ENCODE measurements at regions not wholly inside any gene's neighbourhood (a gene's known extent, or its start where the extent isn't known, plus 50 kb on each side); places are given as distances from the start of the nearest gene placed in this dataset.

DNA sequence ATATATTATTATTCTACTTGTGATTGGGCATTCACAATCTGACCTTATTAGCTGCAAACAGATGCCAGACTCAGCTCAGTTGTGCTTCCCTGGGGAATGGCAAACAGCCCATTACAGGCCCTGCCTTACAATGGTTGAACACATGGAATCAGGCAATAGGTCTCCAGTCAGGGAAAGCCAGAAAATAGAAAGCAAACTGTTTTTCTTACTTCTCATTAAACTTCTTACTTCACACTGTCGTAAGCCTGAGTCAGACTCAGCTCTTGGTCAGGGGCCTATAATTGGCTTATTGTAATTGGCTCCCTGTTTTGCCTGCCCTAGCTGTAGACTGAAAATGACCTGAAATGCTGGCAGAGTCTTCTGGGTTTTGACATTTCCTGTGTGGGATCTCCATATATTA, 77.0 kb upstream of the CA10 start:
- Histone ChIP-seq H3K36me3 (ENCODE audit: control insufficient read depth, insufficient read depth, low read length) (no peaks in the 10 kb centered on the region), H3K4me3 (ENCODE audit: low read depth, low read length) (no peak overlapping the region), H3K27me3 (ENCODE audit: control insufficient read depth, insufficient read depth, low read length) (no peaks in the 10 kb centered on the region), H3K27ac (ENCODE audit: insufficient read depth, low read length, poor library complexity, severe bottlenecking) (no peak overlapping the region), H3K4me1 (ENCODE audit: control insufficient read depth, insufficient read depth, low read length, poor library complexity, severe bottlenecking) (no peaks in the 10 kb centered on the region), H3K9me3 (ENCODE audit: control insufficient read depth in 2 of 2, low read length in 2 of 2) (no peaks in the 10 kb centered on the region)
- ATAC-seq (ENCODE audit: low read depth in 2 of 2) (no peak), DNase-seq (no peak)
- no peaks in the 10 kb centered on the region for H3K4me1 Mint-ChIP-seq
- no peaks in the 10 kb centered on the region for H3K27me3 Mint-ChIP-seq
- no peaks in the 10 kb centered on the region for H3K36me3 Mint-ChIP-seq
- peaks cover 0 to 5% (median 2%) of the 10 kb centered on the region in 7 donors for H3K9me3 Mint-ChIP-seq
- no peak overlapping the region for H3K27ac Mint-ChIP-seq
- H3K4me3 Mint-ChIP-seq, result no peak overlapping the region

- no peaks in the 10 kb centered on the region for H3K4me1 Mint-ChIP-seq
- Histone ChIP-seq H3K4me1 (ENCODE audit: control insufficient read depth, insufficient read depth, low read length, poor library complexity, severe bottlenecking) (no peaks in the 10 kb centered on the region), H3K4me3 (ENCODE audit: low read depth, low read length) (no peak overlapping the region), H3K27ac (ENCODE audit: insufficient read depth, low read length, poor library complexity, severe bottlenecking) (no peak overlapping the region), H3K9me3 (ENCODE audit: control insufficient read depth in 2 of 2, low read length in 2 of 2) (no peaks in the 10 kb centered on the region), H3K36me3 (ENCODE audit: control insufficient read depth, insufficient read depth, low read length) (no peaks in the 10 kb centered on the region), H3K27me3 (ENCODE audit: control insufficient read depth, insufficient read depth, low read length) (no peaks in the 10 kb centered on the region)
- ATAC-seq (ENCODE audit: low read depth in 2 of 2) (no peak), DNase-seq (no peak)
- no peak overlapping the region for H3K4me3 Mint-ChIP-seq
- H3K27me3 Mint-ChIP-seq, result no peaks in the 10 kb centered on the region
- peaks cover 0 to 4% (median 2%) of the 10 kb centered on the region in 7 donors for H3K9me3 Mint-ChIP-seq
- H3K27ac Mint-ChIP-seq, result no peak overlapping the region
- H3K36me3 Mint-ChIP-seq, result no peaks in the 10 kb centered on the region
Measured at GRCh38 chr17:52233632-52234031, 75.1 kb upstream of the CA10 start.

GRCh38 chr17:52233176-52233575, 74.7 kb upstream of the CA10 start:
- no peaks in the 10 kb centered on the region for H3K9me3 ChIP-seq (ENCODE audit: control insufficient read depth in 2 of 2, low read length in 2 of 2)
- no peaks in the 10 kb centered on the region for H3K27me3 Mint-ChIP-seq

DNA sequence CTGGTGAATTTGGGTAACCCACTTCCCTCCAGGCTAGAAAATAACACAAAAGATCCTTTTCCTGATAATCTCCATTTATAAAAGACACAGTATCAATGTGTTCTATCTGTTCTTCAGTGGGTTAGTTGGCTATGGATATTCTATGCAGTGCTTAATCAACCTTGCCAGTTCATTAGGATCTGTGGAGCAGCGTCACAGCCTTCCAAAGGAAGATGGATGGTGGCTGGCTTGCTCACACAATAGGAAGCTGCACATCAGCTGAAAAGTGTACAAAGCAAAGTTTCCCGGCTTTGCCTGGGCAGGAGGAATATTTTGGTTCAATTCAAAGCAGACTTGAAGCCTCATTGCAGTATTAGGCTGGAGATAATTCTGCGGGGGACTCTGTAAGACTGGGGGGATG, 70.3 kb upstream of the CA10 start:
- H3K27ac ChIP-seq (ENCODE audit: insufficient read depth, low read length, poor library complexity, severe bottlenecking), result no peak overlapping the region
- no peaks in the 10 kb centered on the region for H3K4me1 Mint-ChIP-seq
- no peak for DNase-seq
- H3K9me3 Mint-ChIP-seq, result peaks cover 0 to 3% (median 2%) of the 10 kb centered on the region in 7 donors
- no peaks in the 10 kb centered on the region for H3K27me3 Mint-ChIP-seq
- no peak for ATAC-seq (ENCODE audit: low read depth in 2 of 2)
- H3K4me3 Mint-ChIP-seq, result no peak overlapping the region
- no peaks in the 10 kb centered on the region for H3K4me1 ChIP-seq (ENCODE audit: control insufficient read depth, insufficient read depth, low read length, poor library complexity, severe bottlenecking)
- H3K36me3 ChIP-seq (ENCODE audit: control insufficient read depth, insufficient read depth, low read length), result no peaks in the 10 kb centered on the region
- no peaks in the 10 kb centered on the region for H3K27me3 ChIP-seq (ENCODE audit: control insufficient read depth, insufficient read depth, low read length)
- H3K27ac Mint-ChIP-seq, result no peak overlapping the region
- H3K36me3 Mint-ChIP-seq, result no peaks in the 10 kb centered on the region
- H3K9me3 ChIP-seq (ENCODE audit: control insufficient read depth in 2 of 2, low read length in 2 of 2), result no peaks in the 10 kb centered on the region
- H3K4me3 ChIP-seq (ENCODE audit: low read depth, low read length), result no peak overlapping the region

More at GRCh38 chr17:52233176-52233575, 74.7 kb upstream of the CA10 start:
- Mint-ChIP-seq H3K27ac (no peak overlapping the region), H3K9me3 (peaks cover 0 to 4% (median 0%) of the 10 kb centered on the region in 7 donors), H3K4me1 (no peaks in the 10 kb centered on the region), H3K36me3 (no peaks in the 10 kb centered on the region), H3K4me3 (no peak overlapping the region)
- H3K4me1 ChIP-seq (ENCODE audit: control insufficient read depth, insufficient read depth, low read length, poor library complexity, severe bottlenecking), result no peaks in the 10 kb centered on the region
- no peak for ATAC-seq (ENCODE audit: low read depth in 2 of 2)
- H3K27me3 ChIP-seq (ENCODE audit: control insufficient read depth, insufficient read depth, low read length), result no peaks in the 10 kb centered on the region
- DNase-seq, result no peak
- H3K36me3 ChIP-seq (ENCODE audit: control insufficient read depth, insufficient read depth, low read length), result no peaks in the 10 kb centered on the region
- no peak overlapping the region for H3K27ac ChIP-seq (ENCODE audit: insufficient read depth, low read length, poor library complexity, severe bottlenecking)
- H3K4me3 ChIP-seq (ENCODE audit: low read depth, low read length), result no peak overlapping the region

- ATAC-seq (ENCODE audit: low read depth in 2 of 2), result no peak
Measured at GRCh38 chr17:52227926-52228325, 69.4 kb upstream of the CA10 start.

GRCh38 chr17:52213451-52213850, 54.9 kb upstream of the CA10 start:
- Histone ChIP-seq H3K27ac (ENCODE audit: insufficient read depth, low read length, poor library complexity, severe bottlenecking) (no peak overlapping the region), H3K4me3 (ENCODE audit: low read depth, low read length) (no peak overlapping the region), H3K36me3 (ENCODE audit: control insufficient read depth, insufficient read depth, low read length) (no peaks in the 10 kb centered on the region), H3K27me3 (ENCODE audit: control insufficient read depth, insufficient read depth, low read length) (no peaks in the 10 kb centered on the region), H3K9me3 (ENCODE audit: control insufficient read depth in 2 of 2, low read length in 2 of 2) (no peaks in the 10 kb centered on the region), H3K4me1 (ENCODE audit: control insufficient read depth, insufficient read depth, low read length, poor library complexity, severe bottlenecking) (no peaks in the 10 kb centered on the region)
- Mint-ChIP-seq H3K36me3 (no peaks in the 10 kb centered on the region), H3K27me3 (no peaks in the 10 kb centered on the region), H3K9me3 (peaks cover 0 to 6% (median 3%) of the 10 kb centered on the region in 7 donors), H3K27ac (no peak overlapping the region), H3K4me1 (no peaks in the 10 kb centered on the region), H3K4me3 (no peak overlapping the region)
- ATAC-seq (ENCODE audit: low read depth in 2 of 2), result no peak
- no peak for DNase-seq

More at GRCh38 chr17:52227926-52228325, 69.4 kb upstream of the CA10 start:
- no peaks in the 10 kb centered on the region for H3K4me1 Mint-ChIP-seq
- Histone ChIP-seq H3K36me3 (ENCODE audit: control insufficient read depth, insufficient read depth, low read length) (no peaks in the 10 kb centered on the region), H3K27me3 (ENCODE audit: control insufficient read depth, insufficient read depth, low read length) (no peaks in the 10 kb centered on the region), H3K4me1 (ENCODE audit: control insufficient read depth, insufficient read depth, low read length, poor library complexity, severe bottlenecking) (no peaks in the 10 kb centered on the region), H3K9me3 (ENCODE audit: control insufficient read depth in 2 of 2, low read length in 2 of 2) (no peaks in the 10 kb centered on the region), H3K4me3 (ENCODE audit: low read depth, low read length) (no peak overlapping the region), H3K27ac (ENCODE audit: insufficient read depth, low read length, poor library complexity, severe bottlenecking) (no peak overlapping the region)
- no peak overlapping the region for H3K4me3 Mint-ChIP-seq
- H3K9me3 Mint-ChIP-seq, result peaks cover 0 to 3% (median 0%) of the 10 kb centered on the region in 7 donors
- H3K27ac Mint-ChIP-seq, result no peak overlapping the region
- DNase-seq, result no peak
- H3K36me3 Mint-ChIP-seq, result no peaks in the 10 kb centered on the region
- H3K27me3 Mint-ChIP-seq, result no peaks in the 10 kb centered on the region

DNA sequence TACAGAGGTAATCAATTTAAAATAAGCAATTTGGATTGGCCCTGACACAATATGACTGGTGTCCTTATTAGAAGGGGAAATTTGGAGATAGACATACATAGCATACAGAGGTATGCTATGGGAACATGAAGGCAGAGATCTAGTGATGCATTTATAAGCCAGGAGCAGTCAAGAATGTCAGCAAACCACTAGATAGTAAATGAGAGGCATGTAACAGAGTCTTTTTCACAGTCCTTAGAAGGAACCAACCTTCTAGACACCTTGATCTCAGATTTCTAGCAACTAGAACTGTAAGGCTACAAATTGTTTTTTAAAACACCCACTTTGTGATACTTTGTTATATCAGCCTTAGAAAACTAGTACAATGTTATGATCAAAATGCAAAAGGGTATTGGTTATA, 54.3 kb upstream of the CA10 start:
- H3K27ac ChIP-seq (ENCODE audit: insufficient read depth, low read length, poor library complexity, severe bottlenecking), result no peak overlapping the region
- Mint-ChIP-seq H3K4me3 (no peak overlapping the region), H3K4me1 (no peaks in the 10 kb centered on the region), H3K27me3 (no peaks in the 10 kb centered on the region), H3K36me3 (no peaks in the 10 kb centered on the region), H3K27ac (no peak overlapping the region), H3K9me3 (peaks cover 0 to 6% (median 3%) of the 10 kb centered on the region in 7 donors)
- no peak for DNase-seq
- H3K4me1 ChIP-seq (ENCODE audit: control insufficient read depth, insufficient read depth, low read length, poor library complexity, severe bottlenecking), result no peaks in the 10 kb centered on the region
- H3K27me3 ChIP-seq (ENCODE audit: control insufficient read depth, insufficient read depth, low read length), result no peaks in the 10 kb centered on the region
- ATAC-seq (ENCODE audit: low read depth in 2 of 2), result no peak
- H3K36me3 ChIP-seq (ENCODE audit: control insufficient read depth, insufficient read depth, low read length), result no peaks in the 10 kb centered on the region
- H3K4me3 ChIP-seq (ENCODE audit: low read depth, low read length), result no peak overlapping the region
- no peaks in the 10 kb centered on the region for H3K9me3 ChIP-seq (ENCODE audit: control insufficient read depth in 2 of 2, low read length in 2 of 2)

DNA sequence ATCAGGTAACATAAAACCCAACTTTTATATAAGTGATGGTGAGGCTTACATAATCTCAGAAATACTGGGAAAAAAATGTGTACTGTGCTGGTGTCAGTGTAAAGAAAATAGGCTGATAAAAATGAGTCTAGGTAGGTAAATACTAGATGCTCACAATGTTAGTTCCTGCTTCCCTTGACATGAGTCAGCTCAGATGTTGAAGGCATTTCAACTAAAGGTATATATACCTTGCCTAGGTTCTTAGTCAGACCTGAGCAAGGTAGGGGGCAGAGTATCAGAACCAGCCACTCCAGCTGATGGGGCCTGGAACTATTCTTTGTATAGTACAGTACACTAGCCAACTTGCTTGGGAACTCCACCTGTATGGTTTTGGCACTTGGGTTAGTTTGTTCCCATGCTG, 51.0 kb upstream of the CA10 start:
- Mint-ChIP-seq H3K4me3 (no peak overlapping the region), H3K36me3 (no peaks in the 10 kb centered on the region), H3K4me1 (no peaks in the 10 kb centered on the region), H3K9me3 (peaks cover 0 to 6% (median 2%) of the 10 kb centered on the region in 7 donors), H3K27ac (no peak overlapping the region), H3K27me3 (peaks cover 5% of the 10 kb centered on the region)
- no peaks in the 10 kb centered on the region for H3K4me1 ChIP-seq (ENCODE audit: control insufficient read depth, insufficient read depth, low read length, poor library complexity, severe bottlenecking)
- no peaks in the 10 kb centered on the region for H3K36me3 ChIP-seq (ENCODE audit: control insufficient read depth, insufficient read depth, low read length)
- no peak overlapping the region for H3K27ac ChIP-seq (ENCODE audit: insufficient read depth, low read length, poor library complexity, severe bottlenecking)
- no peak overlapping the region for H3K4me3 ChIP-seq (ENCODE audit: low read depth, low read length)
- DNase-seq, result no peak
- no peaks in the 10 kb centered on the region for H3K27me3 ChIP-seq (ENCODE audit: control insufficient read depth, insufficient read depth, low read length)
- no peak for ATAC-seq (ENCODE audit: low read depth in 2 of 2)
- H3K9me3 ChIP-seq (ENCODE audit: control insufficient read depth in 2 of 2, low read length in 2 of 2), result no peaks in the 10 kb centered on the region

Measured in CD4-positive, CD25-positive, alpha-beta regulatory T cell (primary cell).